HCT116 (cell line): ENCODE measurements at regions not wholly inside any gene's neighbourhood (a gene's known extent, or its start where the extent isn't known, plus 50 kb on each side); places are given as distances from the start of the nearest gene placed in this dataset.

Experiments used
- ATAC-seq: fragments of 200-7000 bp; cut with Tn5 transposase; 2 replicates; pipeline ENCODE4 v1.9.1; 2020; ENCODE audit warnings: mild to moderate bottlenecking, moderate library complexity
- BruUV-seq: library from RNA; stranded (reverse); fragments of 400-500 nt; replicated peaks from 2 replicates; lab custom pipeline; 2021; lab: Mats Ljungman, UMichigan
- CTCF ChIA-PET: fragments of 300-600 bp; sonication (Branson Sonifier 250); formaldehyde crosslinking; loops from one replicate; lab custom pipeline; 2021; ENCODE audit warnings: antibody characterized with exemption; lab: Charles Lee
- POLR2A ChIA-PET: fragments of 300-600, 350-600 bp; sonication (Branson Sonifier 250); formaldehyde crosslinking; loops from one replicate; lab custom pipeline; 2021; ENCODE audit warnings: antibody characterized with exemption; lab: Charles Lee
- RAD21 ChIA-PET, 2 experiments: fragments of 300-600 bp; sonication (Branson Sonifier 250); formaldehyde crosslinking; loops; one replicate each; lab custom pipeline; 2023; ENCODE audit warnings: low total read pairs in 2 of 2; ENCODE audit not compliant: uncharacterized antibody in 2 of 2, unreplicated experiment in 2 of 2, low non-redundant PET in 1 of 2; lab: Charles Lee
- DNase-seq: peaks from one replicate; pipeline ENCODE4 v3.0.0-alpha.2; 2010; ENCODE audit warnings: low read depth, low spot score
- H2AFZ ChIP-seq: fragments of 200-600 bp; shearing (Covaris generic), sonication (generic); 2 replicates; pipeline ENCODE4 v1.6.1; 2017; ENCODE audit warnings: low read depth, mixed run types, mixed read lengths, antibody characterized with exemption, low read length; ENCODE audit not compliant: poor library complexity, severe bottlenecking
- H3K27ac ChIP-seq: 2 replicates; pipeline ENCODE4 v1.5.1; 2012; ENCODE audit warnings: low read depth, low read length
- H3K27me3 ChIP-seq: fragments of 200-600 bp; sonication (generic); 2 replicates; pipeline ENCODE4 v1.6.1; 2016; ENCODE audit warnings: mixed run types, low read length, mixed read lengths; ENCODE audit not compliant: insufficient read depth
- H3K36me3 ChIP-seq, 2 experiments: fragments of 200-500 bp in 1 of 2; fragments of 200-600 bp in 1 of 2; sonication (Bioruptor generic) in 1 of 2; sonication (generic) in 1 of 2; 2 replicates each; pipeline versions ENCODE4 v1.5.1 to v1.6.1; 2014 to 2016; ENCODE audit warnings: low read length in 2 of 2, inconsistent platforms in 1 of 2, mixed read lengths in 1 of 2, mixed run types in 1 of 2; ENCODE audit not compliant: insufficient read depth in 2 of 2, control insufficient read depth in 1 of 2
- H3K4me1 ChIP-seq, 2 experiments: fragments of 200-600 bp in 1 of 2; sonication (generic) in 1 of 2; 2 replicates each; pipeline versions ENCODE4 v1.5.1 to v1.6.1; 2012 to 2017; ENCODE audit warnings: low read length in 2 of 2, inconsistent platforms in 1 of 2, mild to moderate bottlenecking in 1 of 2, mixed read lengths in 1 of 2, mixed run types in 1 of 2, moderate library complexity in 1 of 2; ENCODE audit not compliant: insufficient read depth in 2 of 2, control insufficient read depth in 1 of 2
- H3K4me2 ChIP-seq: fragments of 200-600 bp; sonication (generic); 2 replicates; pipeline ENCODE4 v1.6.1; 2017; ENCODE audit warnings: mixed run types, low read length, mixed read lengths
- H3K4me3 ChIP-seq, 2 experiments: fragments of 200-600 bp in 1 of 2; sonication (generic) in 1 of 2; replicated peaks in 1 of 2; 2 replicates each; pipeline ENCODE4 v1.5.1; 2011 to 2016; ENCODE audit warnings: low read length in 2 of 2, control low read depth in 1 of 2, low read depth in 1 of 2, mild to moderate bottlenecking in 1 of 2, mixed read lengths in 1 of 2, mixed run types in 1 of 2
- H3K79me2 ChIP-seq: fragments of 200-600 bp; sonication (generic); 2 replicates; pipeline ENCODE4 v1.6.1; 2017; ENCODE audit warnings: mild to moderate bottlenecking, mixed run types, low read length, moderate library complexity, mixed read lengths; ENCODE audit not compliant: insufficient read depth
- H3K9ac ChIP-seq: fragments of 200-600 bp; sonication (generic); 2 replicates; pipeline ENCODE4 v1.6.1; 2016; ENCODE audit warnings: low read length, mixed read lengths
- H3K9me2 ChIP-seq: fragments of 200-600 bp; sonication (generic), shearing (Covaris generic); 2 replicates; pipeline ENCODE4 v1.6.1; 2017; ENCODE audit warnings: mixed run types, mild to moderate bottlenecking, moderate library complexity; ENCODE audit not compliant: insufficient read depth
- H3K9me3 ChIP-seq, 2 experiments: fragments of 200-500 bp in 1 of 2; fragments of 200-600 bp in 1 of 2; sonication (Bioruptor generic) in 1 of 2; sonication (generic) in 1 of 2; 2 replicates each; pipeline ENCODE4 v1.6.1; 2014 to 2017; ENCODE audit warnings: low read length in 2 of 2, mixed read lengths in 2 of 2, inconsistent platforms in 1 of 2, low read depth in 1 of 2, mild to moderate bottlenecking in 1 of 2, mixed run types in 1 of 2, moderate library complexity in 1 of 2; ENCODE audit not compliant: control insufficient read depth in 1 of 2, insufficient read depth in 1 of 2
- H4K20me1 ChIP-seq: fragments of 200-600 bp; sonication (generic), shearing (Covaris generic); 2 replicates; pipeline ENCODE4 v1.6.1; 2017; ENCODE audit warnings: mixed run types, mild to moderate bottlenecking, moderate library complexity; ENCODE audit not compliant: insufficient read depth
- CEBPB ChIP-seq: IDR thresholded peaks from 2 replicates; pipeline ENCODE4 v1.6.1; 2012; ENCODE audit warnings: low read depth
- EZH2 ChIP-seq: fragments of 200-600 bp; sonication (generic); IDR thresholded peaks from 2 replicates; pipeline ENCODE4 v1.6.1; 2017; ENCODE audit warnings: antibody characterized with exemption, mixed run types
- JUND ChIP-seq: IDR thresholded peaks from 2 replicates; pipeline ENCODE4 v1.6.1; 2012
- RAD21 ChIP-seq: IDR thresholded peaks from 2 replicates; pipeline ENCODE4 v1.6.1; 2012; ENCODE audit warnings: low read depth, mild to moderate bottlenecking
- REST ChIP-seq: IDR thresholded peaks from 2 replicates; pipeline ENCODE4 v1.6.1; 2012; ENCODE audit warnings: low read depth
- SIN3A ChIP-seq: IDR thresholded peaks from 2 replicates; pipeline ENCODE4 v1.6.1; 2012; ENCODE audit warnings: low read depth
- TCF7L2 ChIP-seq: IDR thresholded peaks from 2 replicates; pipeline ENCODE4 v1.7.0; 2011; ENCODE audit warnings: borderline replicate concordance, inconsistent platforms; ENCODE audit not compliant: insufficient read depth, insufficient read length; ENCODE audit errors: extremely low read depth
- YY1 ChIP-seq: IDR thresholded peaks from 2 replicates; pipeline ENCODE4 v1.6.1; 2011; ENCODE audit warnings: low read length, low read depth, moderate library complexity, mild to moderate bottlenecking; ENCODE audit not compliant: insufficient replicate concordance; ENCODE audit errors: extremely low read depth
- ZBTB33 ChIP-seq: IDR thresholded peaks from 2 replicates; pipeline ENCODE4 v1.6.1; 2011; ENCODE audit warnings: mild to moderate bottlenecking, low read length, moderate library complexity; ENCODE audit not compliant: insufficient replicate concordance; ENCODE audit errors: extremely low read depth
- intact Hi-C: fragments of 100-400 bp; cut with micrococcal nuclease; formaldehyde crosslinking; loops from 2 replicates; pipeline ENCODE4 v1.10.0; 2022

DNA sequence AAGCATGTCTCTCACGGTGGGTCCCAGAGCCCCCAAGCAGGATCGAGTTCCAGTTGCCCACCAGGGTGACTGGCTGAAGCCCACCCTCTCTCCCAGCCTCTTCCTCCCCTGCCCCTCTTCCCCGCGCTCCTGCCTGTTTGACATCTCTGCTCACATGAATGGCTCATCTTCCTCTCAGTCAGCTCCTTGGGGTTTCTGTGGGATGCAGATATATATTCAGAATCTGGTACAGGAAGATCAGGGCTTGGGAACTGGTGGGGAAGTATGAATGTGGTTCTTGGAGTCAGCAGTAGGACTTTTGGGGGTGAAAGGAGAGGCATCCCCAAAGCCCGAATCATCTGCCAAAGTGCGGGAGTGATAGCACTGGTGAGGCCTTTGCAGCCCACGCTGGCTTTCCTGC lies 158.9 kb upstream of the CIBAR2 start (continued):
- no peak for TF ChIP-seq REST
- no peak for TF ChIP-seq JUND
- no peak for TF ChIP-seq TCF7L2
- no peak for TF ChIP-seq CEBPB
- no peak for TF ChIP-seq EZH2
- TF ChIP-seq, all 23 proteins: peak for 0

- no TSS peak for BruUV-seq
These were observed 161.0 kb upstream of the CIBAR2 start for GRCh38 chr16:85273293-85273692.

More at GRCh38 chr16:85273293-85273692, 161.0 kb upstream of the CIBAR2 start:
- no peaks in the 10 kb centered on the region for H3K9me3 ChIP-seq
- H3K36me3 ChIP-seq: no peaks in the 10 kb centered on the region
- no peak overlapping the region for H2AFZ ChIP-seq
- ChIA-PET POLR2A (no interaction called here), CTCF (interaction anchor here (0.6 kb wide), 1 partner anchor 343 kb away, joined by 3 read pairs; no protein-coding TSS in a partner anchor), RAD21 (no interaction called here)
- H3K79me2 ChIP-seq: no peaks in the 10 kb centered on the region; the same call in 1 of the 2 replicates
- no peak overlapping the region for H3K9ac ChIP-seq
- intact Hi-C loops: no loop called here
- no peaks in the 10 kb centered on the region for H3K27me3 ChIP-seq
- no peak for ATAC-seq
- H3K4me3 ChIP-seq: no peak overlapping the region
- DNase-seq: no peak
- no peak overlapping the region for H3K27ac ChIP-seq
- H4K20me1 ChIP-seq: no peaks in the 10 kb centered on the region; the same call in 1 of the 2 replicates
- no peak overlapping the region for H3K4me2 ChIP-seq
- H3K4me1 ChIP-seq: no peaks in the 10 kb centered on the region
- no peaks in the 10 kb centered on the region for H3K9me2 ChIP-seq
- no peak for TF ChIP-seq ZBTB33
- TF ChIP-seq YY1: no peak
- no peak for TF ChIP-seq RAD21
- no peak for TF ChIP-seq SIN3A
